ENCODE measurements at regions not wholly inside any gene's neighbourhood (a gene's known extent, or its start where the extent isn't known, plus 50 kb on each side); places are given as distances from the start of the nearest gene placed in this dataset.

DNA sequence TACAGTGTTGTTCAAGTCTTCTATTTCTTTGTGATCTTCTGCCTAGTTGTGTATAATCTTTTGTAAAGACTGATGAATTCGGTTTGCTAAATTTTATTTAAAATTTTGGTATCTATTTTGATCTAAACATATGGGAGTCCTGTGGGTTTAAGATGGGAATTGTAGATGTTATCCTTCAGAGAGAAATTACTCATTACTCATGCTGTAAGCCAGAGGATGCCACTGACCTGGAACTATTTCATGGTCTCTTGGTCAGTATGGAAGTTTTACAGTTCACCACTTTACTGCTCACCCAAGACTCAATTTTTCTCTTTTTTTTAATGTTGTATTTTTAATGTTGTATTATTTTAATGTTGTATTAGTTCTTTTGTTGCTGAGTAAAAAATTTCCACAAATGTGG lies 138.6 kb upstream of the B3GALT2 start:
- in situ Hi-C loops (cut with HindIII; ENCODE audit: low sequenced_read_pairs), result no loop called here

DNA sequence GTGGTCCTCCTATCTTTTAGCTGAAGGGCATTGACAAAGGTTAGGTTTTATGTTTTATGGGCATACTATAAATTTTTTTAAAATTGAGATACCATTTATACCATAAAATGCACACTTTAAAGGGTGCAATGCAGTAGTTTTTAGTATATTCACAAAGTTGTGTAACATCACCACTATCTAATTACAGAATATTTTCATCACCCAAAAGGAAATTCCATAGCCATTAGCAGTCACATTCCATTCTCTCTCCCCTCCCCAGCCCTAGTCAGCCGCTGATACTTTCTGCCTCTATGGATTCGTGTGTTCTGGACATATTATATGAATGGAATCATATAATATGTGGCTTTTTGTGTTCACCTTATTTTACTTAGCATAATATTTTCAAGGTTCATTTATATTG lies 135.8 kb upstream of the B3GALT2 start:
- in situ Hi-C loops (cut with HindIII; ENCODE audit: low sequenced_read_pairs), result no loop called here

DNA sequence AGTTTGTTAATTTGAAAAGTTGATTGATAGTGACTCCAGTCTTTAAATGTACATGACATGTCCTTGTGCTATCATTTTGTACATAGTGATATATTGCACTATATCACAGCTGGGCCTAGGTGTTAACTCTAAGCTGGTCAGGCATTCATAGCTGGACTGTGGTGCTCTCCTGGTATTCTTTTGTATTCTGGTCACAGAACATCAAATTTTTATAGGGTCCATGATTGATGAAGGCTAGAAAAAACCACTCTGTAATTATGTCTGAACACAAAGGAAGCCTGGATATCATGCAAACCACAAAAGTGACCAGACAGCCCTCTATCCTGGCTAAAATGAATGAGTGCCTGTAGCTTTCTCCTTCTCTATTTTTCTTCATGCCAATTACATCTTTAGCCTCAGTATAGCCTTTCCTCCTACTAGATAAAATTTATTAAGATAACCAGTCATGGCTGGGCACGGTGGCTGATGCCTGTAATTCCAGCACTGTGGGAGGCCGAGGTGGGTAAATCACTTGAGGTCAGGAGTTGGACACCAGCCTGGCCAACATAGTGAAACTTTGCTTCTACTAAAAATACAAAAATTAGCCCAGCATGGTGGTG lies 134.9 kb upstream of the B3GALT2 start:
- in situ Hi-C loops (cut with HindIII; ENCODE audit: low sequenced_read_pairs), result no loop called here

DNA sequence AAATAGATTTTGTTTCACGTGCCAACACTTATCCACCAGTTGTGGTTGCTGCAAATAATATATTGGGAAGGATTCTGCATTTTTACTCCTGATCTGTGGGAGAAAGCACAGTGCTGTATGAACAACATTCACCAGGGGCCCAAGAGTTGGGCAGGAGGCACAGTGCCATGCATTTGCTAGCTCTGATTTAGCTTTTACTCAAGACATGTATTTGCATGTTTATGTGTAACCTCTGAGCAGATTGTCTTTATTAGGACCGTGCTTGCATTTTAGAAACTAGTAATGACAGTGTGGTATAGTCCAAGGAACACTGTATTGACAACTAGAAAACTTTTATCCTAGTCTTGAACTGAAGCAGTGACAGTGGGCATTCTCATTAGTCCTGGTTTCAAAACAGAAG lies 133.9 kb upstream of the B3GALT2 start:
- in situ Hi-C loops (cut with HindIII; ENCODE audit: low sequenced_read_pairs), result no loop called here

DNA sequence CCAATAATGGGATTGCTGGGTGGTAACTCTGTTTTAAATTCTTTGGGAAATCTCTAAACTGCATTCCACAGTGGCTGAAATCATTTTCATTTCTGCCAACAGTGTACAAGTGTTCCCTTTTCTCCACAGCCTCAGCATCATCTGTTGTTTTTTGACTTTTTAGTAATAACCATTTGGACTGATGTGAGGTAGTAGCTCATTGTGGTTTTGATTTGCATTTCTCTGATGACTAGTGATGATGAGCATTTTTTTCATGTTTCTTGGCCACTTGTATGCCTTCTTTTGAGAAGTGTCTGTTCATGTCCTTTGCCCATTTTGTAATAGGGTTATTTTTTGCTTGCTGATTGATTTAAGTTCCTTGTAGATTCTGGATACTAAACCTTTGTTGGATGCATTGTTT lies 131.9 kb upstream of the B3GALT2 start:
- in situ Hi-C loops (cut with HindIII; ENCODE audit: low sequenced_read_pairs), result no loop called here

DNA sequence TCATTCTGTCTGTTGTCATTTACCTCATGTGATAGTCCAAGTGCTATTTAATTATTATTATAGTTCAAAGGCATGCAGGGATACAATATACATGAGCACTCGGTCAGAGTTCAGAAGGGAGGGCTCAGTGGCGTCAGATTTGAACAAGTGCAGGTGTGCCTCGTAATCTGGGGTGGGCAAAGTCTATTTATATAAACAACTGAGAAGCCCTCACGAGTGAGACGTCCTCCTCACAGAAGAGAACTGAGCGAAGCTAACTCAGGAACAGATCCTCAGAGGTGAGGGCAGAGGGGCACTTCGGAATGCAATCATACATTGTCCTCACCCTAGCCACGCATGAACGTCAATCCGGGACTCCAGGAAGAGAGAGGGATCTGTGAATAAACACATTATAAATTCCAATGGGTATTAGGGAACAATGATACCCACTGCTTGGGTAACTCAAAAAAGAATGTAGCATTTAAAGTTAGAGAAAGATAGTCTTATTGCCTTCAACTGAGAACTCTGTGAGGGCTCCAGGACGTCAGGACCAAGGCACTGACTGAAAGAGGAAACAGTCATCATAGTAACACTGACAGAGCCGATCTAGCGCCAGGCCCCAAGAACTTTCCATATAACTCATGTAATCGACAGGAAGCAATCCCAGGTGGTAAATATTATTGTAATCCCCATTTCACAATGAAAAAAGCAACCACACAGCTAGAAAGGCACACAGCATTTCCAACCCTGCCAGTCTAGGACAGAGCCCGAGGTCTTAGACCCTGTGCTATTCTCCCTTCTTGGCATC lies 127.1 kb upstream of the B3GALT2 start:
- in situ Hi-C loops (cut with HindIII; ENCODE audit: low sequenced_read_pairs), result no loop called here

DNA sequence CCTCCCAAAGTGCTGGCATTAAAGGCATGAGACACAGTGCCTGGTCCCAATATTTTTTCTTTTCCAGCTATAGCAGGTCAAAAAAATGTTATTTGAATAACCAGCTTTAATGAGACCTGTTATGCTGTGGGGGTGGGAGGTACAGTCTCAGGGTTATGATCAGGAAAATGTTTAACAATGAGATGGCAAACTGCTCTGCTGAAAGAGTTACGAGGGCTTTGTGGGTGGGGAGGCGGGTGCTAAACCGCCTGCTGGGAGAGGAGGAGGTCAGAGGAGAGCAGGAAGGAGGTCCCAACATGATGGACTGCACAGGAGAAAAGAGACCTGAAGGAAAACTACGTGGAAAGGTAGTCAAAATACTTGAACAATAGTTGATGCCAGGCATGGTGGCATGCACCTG lies 126.0 kb upstream of the B3GALT2 start:
- in situ Hi-C loops (cut with HindIII; ENCODE audit: low sequenced_read_pairs), result no loop called here

DNA sequence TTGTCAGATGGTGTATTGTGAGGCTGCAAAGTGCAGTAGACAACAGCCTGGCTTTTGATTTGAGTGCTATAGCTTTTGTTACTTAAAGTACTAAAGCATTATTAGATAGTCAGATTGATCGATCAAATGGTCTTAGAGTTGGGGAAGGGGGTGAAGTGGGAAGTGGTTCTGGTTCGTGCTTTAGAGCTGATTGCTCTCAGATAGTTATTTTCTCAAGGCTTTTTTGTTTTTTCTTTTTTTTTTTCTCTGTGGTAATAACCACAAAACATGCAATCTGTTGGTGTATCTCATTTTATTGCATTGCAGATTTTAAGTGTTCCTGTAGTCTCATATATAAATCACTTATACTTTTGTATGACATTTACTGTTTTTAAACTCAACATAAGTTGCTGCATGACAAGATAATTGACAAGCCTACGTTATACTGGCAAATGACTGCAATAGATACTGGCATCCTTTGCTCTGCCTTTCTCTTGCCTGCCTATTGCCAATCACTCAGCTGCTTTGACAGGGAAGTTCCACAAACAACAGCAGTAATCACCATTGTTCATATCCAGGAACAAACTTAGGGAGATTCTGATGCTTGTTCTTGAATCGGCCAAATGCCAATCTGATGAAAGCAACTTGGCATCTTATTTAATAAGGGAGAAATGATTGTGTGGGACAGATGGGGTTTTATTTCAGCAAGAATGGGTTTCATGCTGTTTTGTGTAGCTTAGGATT lies 125.0 kb upstream of the B3GALT2 start:
- in situ Hi-C loops (cut with HindIII; ENCODE audit: low sequenced_read_pairs), result no loop called here

DNA sequence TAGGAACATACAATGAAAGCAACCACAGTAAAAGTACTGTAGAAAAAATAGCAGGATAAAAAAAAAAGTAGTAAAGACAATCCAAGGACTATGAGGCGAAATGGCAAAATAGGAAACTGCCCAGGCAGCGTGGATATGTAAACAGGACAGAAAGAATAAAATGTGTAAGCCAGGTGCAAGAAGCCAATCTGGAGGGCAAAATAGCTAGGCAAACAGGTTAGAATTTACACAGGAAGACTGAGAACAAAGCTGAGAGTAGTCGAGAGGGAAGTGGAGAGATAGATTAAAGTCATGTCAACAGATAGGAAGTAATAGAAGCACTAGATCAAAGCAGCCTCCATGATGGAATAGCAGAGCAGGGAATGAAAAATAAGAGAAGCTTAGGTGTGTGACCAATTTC lies 124.2 kb upstream of the B3GALT2 start:
- in situ Hi-C loops (cut with HindIII; ENCODE audit: low sequenced_read_pairs), result no loop called here

DNA sequence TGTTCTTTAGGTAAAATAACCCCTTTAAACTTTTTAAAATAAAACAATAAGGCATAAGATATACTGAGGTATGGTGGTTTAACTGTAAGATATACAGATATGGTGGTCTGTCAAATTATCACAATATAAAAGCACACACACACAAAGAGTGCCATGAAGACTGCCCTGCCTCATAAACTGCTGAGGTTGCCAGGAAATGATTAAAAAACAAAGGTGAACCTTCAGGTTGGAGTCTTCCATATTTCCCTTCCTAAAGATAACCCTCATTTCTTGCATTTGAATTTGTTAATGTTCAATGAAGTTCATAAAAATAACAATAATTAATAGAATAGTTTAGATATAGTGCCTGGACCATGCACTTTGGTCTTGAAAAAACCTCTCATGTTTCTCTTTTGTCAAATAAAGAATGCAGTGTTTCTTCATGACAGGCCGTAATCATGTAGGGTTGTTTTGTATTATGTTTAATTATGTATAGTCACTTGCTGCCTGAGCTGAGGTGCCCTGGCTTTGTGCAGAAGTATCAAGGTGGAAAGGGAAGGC lies 123.6 kb upstream of the B3GALT2 start:
- in situ Hi-C loops (cut with HindIII; ENCODE audit: low sequenced_read_pairs), result no loop called here

DNA sequence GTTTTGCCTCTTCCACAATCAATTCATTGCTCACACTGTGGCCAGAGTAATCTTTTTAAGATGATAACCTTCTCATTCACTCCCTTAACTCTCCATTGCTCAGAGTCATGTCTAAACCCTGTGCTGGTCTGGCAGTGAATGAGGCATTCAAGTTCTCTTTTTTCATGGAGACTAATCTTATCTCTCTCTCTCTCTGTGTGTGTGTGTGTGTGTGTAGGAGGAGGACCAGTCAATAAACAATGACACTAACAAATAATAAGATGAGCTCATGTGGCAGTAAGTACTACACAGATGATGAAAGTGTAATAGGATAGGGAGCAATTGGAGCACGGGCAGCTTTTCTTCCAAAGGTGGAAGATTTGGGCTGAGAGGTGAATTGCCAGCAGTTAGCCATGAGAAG lies 122.0 kb upstream of the B3GALT2 start:
- in situ Hi-C loops (cut with HindIII; ENCODE audit: low sequenced_read_pairs), result no loop called here

DNA sequence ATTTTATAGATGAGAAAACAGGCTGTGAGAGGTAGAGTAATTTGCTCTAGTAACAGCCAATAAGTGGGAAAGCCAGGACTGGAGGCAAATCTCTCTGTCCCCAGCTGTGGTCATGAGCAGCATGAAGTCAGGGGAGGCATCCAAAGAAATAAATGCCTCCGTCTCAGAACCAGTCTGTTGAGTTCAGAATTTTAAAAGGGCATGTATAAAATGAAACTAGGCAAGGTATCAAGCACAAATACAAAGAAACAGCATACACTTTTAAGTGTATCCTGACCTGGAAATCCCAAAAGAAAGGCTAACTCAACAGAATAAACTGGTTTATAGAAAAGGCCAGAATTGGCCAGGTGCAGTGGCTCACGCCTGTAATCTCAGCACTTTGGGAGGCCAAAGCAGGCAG lies 120.0 kb upstream of the B3GALT2 start:
- in situ Hi-C loops (cut with HindIII; ENCODE audit: low sequenced_read_pairs), result no loop called here

All from endothelial cell of hepatic sinusoid (primary cell).